Mesenchymal stem cell (in vitro differentiated cells and primary cell): ENCODE measurements at regions not wholly inside any gene's neighbourhood (a gene's known extent, or its start where the extent isn't known, plus 50 kb on each side); places are given as distances from the start of the nearest gene placed in this dataset.
A peak's percentile ranks its signal among the peaks of the same experiment; 100 is the strongest.

Experiments used
- DNase-seq: peaks from one replicate; pipeline ENCODE4 v3.0.0-alpha.2; 2013
- H2AFZ ChIP-seq: one replicate; pipeline ENCODE4 v1.6.1; 2013; ENCODE audit warnings: low read depth, mild to moderate bottlenecking, control low read depth, inconsistent platforms, low read length, moderate library complexity
- H2AK5ac ChIP-seq: 2 replicates; pipeline ENCODE4 v1.6.1; 2013; ENCODE audit warnings: low read length, moderate library complexity, mild to moderate bottlenecking, inconsistent platforms; ENCODE audit not compliant: severe bottlenecking
- H2BK120ac ChIP-seq: one replicate; pipeline ENCODE4 v1.6.1; 2013; ENCODE audit warnings: low read depth, mild to moderate bottlenecking, inconsistent platforms, low read length, moderate library complexity
- H2BK12ac ChIP-seq, 2 experiments: one replicate each; pipeline ENCODE4 v1.6.1; 2013; ENCODE audit warnings: inconsistent platforms in 2 of 2, low read length in 2 of 2, mild to moderate bottlenecking in 2 of 2, moderate library complexity in 2 of 2, control low read depth in 1 of 2
- H2BK15ac ChIP-seq: one replicate; pipeline ENCODE4 v1.6.1; 2013; ENCODE audit warnings: mild to moderate bottlenecking, low read depth, inconsistent platforms; ENCODE audit not compliant: poor library complexity, severe bottlenecking
- H2BK5ac ChIP-seq: 2 replicates; pipeline ENCODE4 v1.6.1; 2013; ENCODE audit warnings: low read depth, mild to moderate bottlenecking, low read length, control low read depth, inconsistent platforms; ENCODE audit not compliant: poor library complexity, severe bottlenecking
- H3K14ac ChIP-seq, 2 experiments: one replicate each; pipeline ENCODE4 v1.6.1; 2013; ENCODE audit warnings: inconsistent platforms in 2 of 2, low read length in 2 of 2, control low read depth in 1 of 2, mild to moderate bottlenecking in 1 of 2, moderate library complexity in 1 of 2
- H3K18ac ChIP-seq, 2 experiments: one replicate each; pipeline ENCODE4 v1.6.1; 2013; ENCODE audit warnings: inconsistent platforms in 2 of 2, low read length in 2 of 2, control low read depth in 1 of 2, low read depth in 1 of 2, mild to moderate bottlenecking in 1 of 2
- H3K23ac ChIP-seq, 2 experiments: one replicate each; pipeline ENCODE4 v1.6.1; 2013; ENCODE audit warnings: inconsistent platforms in 2 of 2, low read length in 2 of 2, mild to moderate bottlenecking in 2 of 2, moderate library complexity in 2 of 2, control low read depth in 1 of 2
- H3K27ac ChIP-seq: 2 replicates; pipeline ENCODE4 v1.5.1; 2013; ENCODE audit warnings: mild to moderate bottlenecking, moderate library complexity, low read length, control low read depth, inconsistent platforms; ENCODE audit not compliant: poor library complexity, severe bottlenecking
- H3K27me3 ChIP-seq, 2 experiments: 2 replicates each; pipeline versions ENCODE4 v1.6.1 to v1.7.0; 2013; ENCODE audit warnings: low read length in 2 of 2, mild to moderate bottlenecking in 2 of 2, moderate library complexity in 2 of 2, control low read depth in 1 of 2, inconsistent platforms in 1 of 2; ENCODE audit not compliant: control insufficient read depth in 1 of 2, insufficient read depth in 1 of 2
- H3K36me3 ChIP-seq, 2 experiments: 2 replicates each; pipeline versions ENCODE4 v1.6.1 to v1.7.0; 2013; ENCODE audit warnings: low read length in 2 of 2, control low read depth in 1 of 2, inconsistent platforms in 1 of 2, low read depth in 1 of 2, mild to moderate bottlenecking in 1 of 2; ENCODE audit not compliant: insufficient read depth in 2 of 2, control insufficient read depth in 1 of 2
- H3K4ac ChIP-seq, 2 experiments: one replicate each; pipeline ENCODE4 v1.6.1; 2013; ENCODE audit warnings: inconsistent platforms in 2 of 2, low read length in 2 of 2, mild to moderate bottlenecking in 2 of 2, moderate library complexity in 2 of 2, control low read depth in 1 of 2, low read depth in 1 of 2
- H3K4me1 ChIP-seq: 2 replicates; pipeline ENCODE4 v1.6.1; 2013; ENCODE audit warnings: low read depth, low read length, control low read depth; ENCODE audit not compliant: control insufficient read depth, insufficient read depth
- H3K4me2 ChIP-seq: 2 replicates; pipeline ENCODE4 v1.6.1; 2013; ENCODE audit warnings: low read length, mild to moderate bottlenecking, inconsistent platforms; ENCODE audit not compliant: poor library complexity, severe bottlenecking
- H3K4me3 ChIP-seq, 2 experiments: 2 replicates each; pipeline versions ENCODE4 v1.5.1 to v1.7.0; 2013; ENCODE audit warnings: low read length in 2 of 2, mild to moderate bottlenecking in 2 of 2, control low read depth in 1 of 2, low read depth in 1 of 2; ENCODE audit not compliant: insufficient read depth in 1 of 2
- H3K79me1 ChIP-seq: replicated peaks from 2 replicates; pipeline ENCODE4 v1.6.1; 2013; ENCODE audit warnings: mild to moderate bottlenecking, control low read depth, low read length, inconsistent platforms; ENCODE audit not compliant: poor library complexity, severe bottlenecking
- H3K9ac ChIP-seq: 2 replicates; pipeline ENCODE4 v1.7.0; 2013; ENCODE audit warnings: mild to moderate bottlenecking, low read length, moderate library complexity
- H3K9me3 ChIP-seq: 2 replicates; pipeline ENCODE4 v1.7.0; 2013; ENCODE audit warnings: mild to moderate bottlenecking, low read length; ENCODE audit not compliant: control insufficient read depth
- H4K8ac ChIP-seq: one replicate; pipeline ENCODE4 v1.6.1; 2013; ENCODE audit warnings: inconsistent platforms, mild to moderate bottlenecking, low read length, moderate library complexity
- H4K91ac ChIP-seq: one replicate; pipeline ENCODE4 v1.6.1; 2013; ENCODE audit warnings: mild to moderate bottlenecking, low read length, inconsistent platforms
- WGBS: methylation state at CpG from one replicate; pipeline ENCODE4 v1.1.7; 2013; ENCODE audit warnings: mixed read lengths; 5-methylcytosine and 5-hydroxymethylcytosine counted together

DNA sequence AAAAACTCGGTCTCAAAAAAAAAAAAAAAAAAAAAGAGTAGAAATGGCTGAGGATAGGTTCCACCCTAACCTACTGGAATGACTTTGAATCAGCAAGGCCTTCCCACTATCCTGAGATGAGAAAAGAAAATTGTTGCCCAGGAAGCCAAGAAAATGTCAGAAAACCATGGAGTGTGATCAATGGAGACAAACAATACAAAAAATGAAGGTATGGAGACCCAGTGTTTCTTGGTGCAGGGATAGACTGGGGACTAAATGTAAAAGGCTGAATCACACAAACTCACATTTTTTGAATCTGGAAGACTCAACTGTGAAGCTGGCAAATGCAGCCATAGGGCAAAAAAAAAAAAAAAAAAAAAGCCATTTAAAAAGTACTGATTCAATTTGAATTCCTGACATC, 364.3 kb upstream of the ANKRD30A start:
- Histone ChIP-seq H3K9ac (no peak overlapping the region), H2AFZ (no peak overlapping the region), H3K9me3 (no peaks in the 10 kb centered on the region), H4K91ac (no peak overlapping the region), H3K27me3 (no peaks in the 10 kb centered on the region), H3K4me3 (no peak overlapping the region), H3K4me2 (no peak overlapping the region), H3K4me1 (no peaks in the 10 kb centered on the region), H4K8ac (no peak overlapping the region), H3K36me3 (no peaks in the 10 kb centered on the region), H3K14ac (no peak overlapping the region), H3K79me1 (no peaks in the 10 kb centered on the region), H3K23ac (no peak overlapping the region), H2BK12ac (no peak overlapping the region), H2AK5ac (no peak overlapping the region), H3K27ac (no peak overlapping the region), H2BK15ac (no peak overlapping the region), H2BK120ac (no peak overlapping the region), H3K4ac (no peak overlapping the region), H3K18ac (no peak overlapping the region), H2BK5ac (no peak overlapping the region)
- no peak for DNase-seq
- no CpG with 5 or more reads among the region's 1 CpG for WGBS

DNA sequence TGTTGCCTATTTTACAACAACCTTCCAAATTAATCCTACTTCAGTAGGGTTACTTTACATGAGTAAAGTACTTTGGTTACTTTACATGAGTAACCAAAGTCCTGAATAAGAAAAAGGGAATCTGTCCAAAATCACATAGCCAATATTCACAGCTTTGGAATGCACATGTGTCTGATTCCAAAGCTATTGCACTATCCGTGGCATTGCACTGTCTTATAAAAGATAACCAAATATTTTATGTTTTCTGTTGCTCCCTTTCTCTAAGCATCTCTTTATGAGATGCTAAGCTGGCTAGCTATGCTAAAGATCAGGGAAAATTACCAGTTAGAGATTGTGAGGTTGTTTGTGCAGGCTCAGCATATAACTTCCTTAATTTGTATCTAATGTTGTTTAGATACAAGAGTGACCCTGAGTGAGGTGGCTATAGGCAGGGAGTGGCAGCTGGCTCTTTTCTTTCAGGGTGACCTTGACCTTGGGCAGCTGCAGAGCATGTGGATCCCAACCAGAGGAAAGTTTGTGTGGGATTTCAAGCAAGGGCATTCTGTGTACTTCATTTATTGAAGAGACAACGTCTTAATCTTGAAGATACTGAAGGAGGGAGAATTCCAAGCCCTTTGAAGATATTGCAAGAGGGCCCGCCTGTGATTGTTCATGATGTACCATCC, 366.1 kb upstream of the ANKRD30A start:
- Histone ChIP-seq H2BK12ac (peak overlapping the region in 1 of 2 experiments; percentile 15), H3K4me2 (no peak overlapping the region), H3K9me3 (no peaks in the 10 kb centered on the region), H2BK120ac (no peak overlapping the region), H3K18ac (no peak overlapping the region), H3K27ac (no peak overlapping the region), H3K27me3 (no peaks in the 10 kb centered on the region), H2AFZ (no peak overlapping the region), H3K4ac (no peak overlapping the region), H3K4me3 (no peak overlapping the region), H3K79me1 (no peaks in the 10 kb centered on the region), H2AK5ac (no peak overlapping the region), H3K23ac (no peak overlapping the region), H3K4me1 (no peaks in the 10 kb centered on the region), H2BK5ac (no peak overlapping the region), H3K14ac (no peak overlapping the region), H3K9ac (no peak overlapping the region), H3K36me3 (no peaks in the 10 kb centered on the region), H4K91ac (no peak overlapping the region), H2BK15ac (no peak overlapping the region), H4K8ac (no peak overlapping the region)
- peak; percentile 57 for DNase-seq
- WGBS, result 71% methylated on average over 2 of the region's 3 CpGs

DNA sequence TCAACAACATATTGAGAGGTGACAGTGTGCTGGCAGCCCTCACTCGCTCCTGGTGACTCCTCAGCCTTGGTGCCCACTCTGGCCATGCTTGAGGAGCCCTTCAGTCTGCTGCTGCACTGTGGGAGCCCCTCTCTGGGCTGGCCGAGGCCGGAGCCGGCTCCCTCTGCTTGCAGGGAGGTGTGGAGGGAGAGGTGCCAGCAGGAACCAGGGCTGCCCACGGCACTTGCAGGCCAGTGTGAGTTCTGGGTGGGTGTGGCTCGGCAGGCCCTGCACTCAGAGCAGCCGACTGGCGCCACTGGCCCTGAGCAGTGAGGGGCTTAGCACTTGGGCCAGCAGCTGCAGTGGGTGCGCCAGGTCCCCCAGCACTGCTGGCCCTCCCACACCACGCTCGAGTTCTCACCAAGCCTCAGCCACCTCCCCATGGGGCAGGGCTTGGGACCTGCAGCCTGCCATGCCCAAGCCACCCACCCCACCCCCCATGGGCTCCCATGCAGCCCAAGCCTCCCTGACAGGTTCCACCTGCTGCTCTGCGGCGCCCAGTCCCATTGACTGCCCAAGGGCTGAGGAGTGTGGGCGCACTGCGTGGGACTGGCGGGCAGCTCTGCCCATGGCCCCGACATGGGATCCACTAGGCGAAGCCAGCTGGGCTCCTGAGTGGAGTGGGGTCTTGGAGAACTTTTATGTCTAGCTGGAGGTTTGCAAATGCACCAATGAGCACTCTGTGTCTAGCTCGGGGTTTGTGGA, 377.1 kb upstream of the ANKRD30A start:
- Histone ChIP-seq H2BK120ac (no peak overlapping the region), H4K91ac (no peak overlapping the region), H3K14ac (no peak overlapping the region), H3K9ac (no peak overlapping the region), H3K4me2 (no peak overlapping the region), H2BK15ac (no peak overlapping the region), H3K4me3 (no peak overlapping the region), H3K9me3 (no peaks in the 10 kb centered on the region), H3K23ac (no peak overlapping the region), H3K4ac (no peak overlapping the region), H3K27ac (no peak overlapping the region), H2AFZ (no peak overlapping the region), H3K79me1 (no peaks in the 10 kb centered on the region), H3K18ac (no peak overlapping the region), H3K36me3 (no peaks in the 10 kb centered on the region), H3K4me1 (no peaks in the 10 kb centered on the region), H3K27me3 (no peaks in the 10 kb centered on the region), H4K8ac (peak overlapping the region; percentile 24), H2AK5ac (no peak overlapping the region), H2BK12ac (no peak overlapping the region), H2BK5ac (no peak overlapping the region)
- WGBS, result 98% methylated on average over 18 of the region's 19 CpGs
- no peak for DNase-seq

DNA sequence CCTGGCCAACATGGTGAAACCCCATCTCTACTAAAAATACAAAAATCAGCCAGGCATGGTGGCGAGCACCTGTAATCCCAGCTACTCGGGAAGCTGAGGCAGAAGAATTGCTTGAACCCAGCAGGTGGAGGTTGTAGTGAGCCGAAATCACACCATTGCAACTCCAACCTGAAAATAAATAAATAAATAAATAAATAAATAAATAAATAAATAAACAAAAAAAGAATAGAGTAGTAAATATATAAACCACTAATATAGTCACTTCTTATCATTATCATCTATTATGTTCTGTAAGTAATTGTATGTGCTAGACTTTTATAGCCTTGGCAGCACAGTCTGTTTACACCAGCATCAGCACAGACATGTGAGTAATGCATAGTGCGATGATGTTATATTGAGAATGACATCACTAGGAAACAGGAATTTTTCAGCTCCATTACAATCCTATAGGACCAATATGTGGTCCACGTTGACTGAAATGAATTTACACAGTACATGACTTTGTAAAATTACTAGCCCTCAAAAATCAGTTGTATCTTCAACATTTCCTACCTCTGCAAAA, 385.4 kb upstream of the ANKRD30A start:
- no peak overlapping the region for H3K4ac ChIP-seq
- H3K23ac ChIP-seq, result no peak overlapping the region
- H3K4me2 ChIP-seq, result no peak overlapping the region
- no peak overlapping the region for H2BK120ac ChIP-seq
- no peaks in the 10 kb centered on the region for H3K36me3 ChIP-seq
- H2BK15ac ChIP-seq, result no peak overlapping the region
- no peak overlapping the region for H3K4me3 ChIP-seq
- WGBS, result 88% methylated on average over 2 of the region's 5 CpGs
- no peaks in the 10 kb centered on the region for H3K79me1 ChIP-seq
- no peaks in the 10 kb centered on the region for H3K27me3 ChIP-seq
- H3K4me1 ChIP-seq, result no peaks in the 10 kb centered on the region
- no peaks in the 10 kb centered on the region for H3K9me3 ChIP-seq
- no peak overlapping the region for H4K8ac ChIP-seq
- no peak overlapping the region for H3K9ac ChIP-seq
- no peak for DNase-seq
- H3K27ac ChIP-seq, result no peak overlapping the region
- H2AFZ ChIP-seq, result no peak overlapping the region
- H2AK5ac ChIP-seq, result no peak overlapping the region
- H4K91ac ChIP-seq, result no peak overlapping the region
- H3K18ac ChIP-seq, result no peak overlapping the region
- no peak overlapping the region for H3K14ac ChIP-seq
- no peak overlapping the region for H2BK12ac ChIP-seq
- H2BK5ac ChIP-seq, result no peak overlapping the region
